ENCODE measurements at regions not wholly inside any gene's neighbourhood (a gene's known extent, or its start where the extent isn't known, plus 50 kb on each side); places are given as distances from the start of the nearest gene placed in this dataset.
A peak's percentile ranks its signal among the peaks of the same experiment; 100 is the strongest.
"Not testable (repeated sequence)": the region's sequence is repeated elsewhere in the genome, so short reads cannot be mapped to it uniquely, and the experiment has no call there.

GRCh38 chr18:10114717-10115463 lies 201.1 kb downstream of the VAPA start:
- no peak for DNase-seq (ENCODE audit: low read depth in 2 of 3, low spot score in 1 of 3)

- DNase-seq (ENCODE audit: low read depth in 2 of 3, low spot score in 1 of 3) = no peak
These were observed 202.8 kb downstream of the VAPA start for GRCh38 chr18:10116574-10116973.

- DNase-seq (ENCODE audit: low read depth in 2 of 3, low spot score in 1 of 3) = no peak
These were observed 205.7 kb downstream of the VAPA start for GRCh38 chr18:10119528-10119927.

DNA sequence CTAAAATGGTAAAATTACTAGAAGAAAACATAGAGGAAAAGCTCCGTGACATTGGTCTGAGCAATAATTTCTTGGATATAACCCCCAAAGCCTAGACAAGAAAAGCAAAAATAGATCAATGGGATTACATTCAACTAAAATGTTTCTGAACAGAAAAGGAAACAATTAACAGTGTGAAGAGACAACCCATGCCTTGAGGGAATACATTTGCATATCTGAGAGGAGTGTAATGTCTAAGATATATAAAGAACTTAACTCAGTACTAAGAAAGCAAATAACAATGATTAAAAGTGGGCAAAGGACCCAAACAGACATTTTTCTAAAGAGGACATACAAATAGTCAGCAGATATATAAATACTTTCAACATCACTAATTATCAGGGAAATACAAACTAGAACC lies 206.2 kb downstream of the VAPA start:
- no peak for DNase-seq (ENCODE audit: low read depth in 2 of 3, low spot score in 1 of 3)

DNA sequence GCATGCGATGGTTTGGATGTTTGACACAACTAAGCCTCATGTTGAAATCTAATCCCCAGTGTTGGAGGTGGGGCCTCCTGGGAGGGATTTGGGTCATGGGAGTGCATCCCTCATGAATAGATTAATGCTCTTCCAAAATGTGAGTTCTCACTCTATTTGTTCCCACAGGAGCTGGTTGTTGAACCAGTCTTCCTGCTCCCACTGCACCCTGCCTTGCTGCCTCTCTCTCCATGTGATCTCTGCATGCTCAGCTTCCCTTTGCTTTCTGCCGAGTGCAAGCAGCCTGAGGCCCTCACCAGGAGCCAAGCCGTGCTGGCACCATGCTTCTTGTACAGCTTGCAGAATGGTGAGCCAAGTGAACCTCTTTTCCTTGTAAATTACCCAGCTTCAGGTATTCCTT lies 206.8 kb downstream of the VAPA start:
- no peak for DNase-seq (ENCODE audit: low read depth in 2 of 3, low spot score in 1 of 3)

GRCh38 chr18:10121028-10121427 lies 207.2 kb downstream of the VAPA start:
- DNase-seq (ENCODE audit: low read depth in 2 of 3, low spot score in 1 of 3) = no peak

GRCh38 chr18:10121786-10122515 lies 208.1 kb downstream of the VAPA start:
- no peak for DNase-seq (ENCODE audit: low read depth in 2 of 3, low spot score in 1 of 3)

- peak in 1 of 3 donors; percentile 14 for DNase-seq (ENCODE audit: low read depth in 2 of 3, low spot score in 1 of 3)
These were observed 209.5 kb downstream of the VAPA start for GRCh38 chr18:10122988-10123950.

GRCh38 chr18:10124071-10124470 lies 210.3 kb downstream of the VAPA start:
- no peak for DNase-seq (ENCODE audit: low read depth in 2 of 3, low spot score in 1 of 3)

GRCh38 chr18:10124557-10124956 lies 210.7 kb downstream of the VAPA start:
- no peak for DNase-seq (ENCODE audit: low read depth in 2 of 3, low spot score in 1 of 3)

DNA sequence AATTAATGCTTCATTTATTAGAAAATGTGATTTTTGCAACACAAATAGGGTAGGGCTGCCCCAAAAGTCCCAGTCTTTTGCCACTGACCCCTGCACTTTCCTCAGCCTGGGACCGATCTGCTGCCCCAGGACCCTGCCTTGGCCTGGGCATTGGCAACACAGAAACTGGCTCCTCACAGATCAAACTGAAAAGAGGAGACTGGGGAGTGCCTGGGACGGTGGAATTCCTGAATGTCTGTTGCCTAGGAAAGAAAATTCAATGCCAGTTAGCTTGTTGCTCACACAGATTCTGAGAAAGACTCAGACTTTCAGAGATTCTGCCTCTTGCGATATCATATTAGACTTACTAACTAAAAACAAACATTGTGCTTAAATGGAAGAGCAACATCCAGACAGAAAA lies 211.2 kb downstream of the VAPA start:
- DNase-seq (ENCODE audit: low read depth in 2 of 3, low spot score in 1 of 3) = no peak

GRCh38 chr18:10127729-10128128 lies 213.9 kb downstream of the VAPA start:
- DNase-seq (ENCODE audit: low read depth in 2 of 3, low spot score in 1 of 3) = no peak

DNA sequence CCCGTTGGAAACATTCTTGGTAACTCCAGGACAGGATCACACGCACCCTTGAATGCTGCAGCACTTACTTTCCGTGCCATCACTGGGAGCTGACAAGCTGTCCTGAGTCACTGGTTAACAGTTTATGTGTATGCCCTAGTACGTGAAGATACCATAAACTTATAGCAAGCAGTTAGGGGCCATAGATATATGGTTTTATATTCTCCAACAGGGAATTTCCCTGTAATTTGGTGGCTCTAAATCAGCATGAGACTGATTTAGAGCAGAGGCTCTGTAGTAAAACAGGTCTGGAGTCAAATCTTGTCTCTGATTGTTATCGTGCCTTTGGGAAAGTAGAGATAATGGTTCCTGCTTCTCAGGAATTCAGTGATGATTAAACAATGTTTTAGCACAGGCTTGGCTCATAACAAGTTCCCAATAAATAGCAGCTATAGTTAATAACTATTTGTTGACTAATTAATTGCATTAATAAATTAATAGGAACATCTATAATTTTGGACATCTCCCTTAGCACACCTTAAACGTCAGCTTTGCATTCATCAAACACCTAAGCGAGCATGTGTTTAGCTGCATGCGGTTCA lies 215.2 kb downstream of the VAPA start:
- no peak for DNase-seq (ENCODE audit: low read depth in 2 of 3, low spot score in 1 of 3)

- DNase-seq (ENCODE audit: low read depth in 2 of 3, low spot score in 1 of 3) = no peak
These were observed 216.8 kb downstream of the VAPA start for GRCh38 chr18:10130606-10131005.

DNA sequence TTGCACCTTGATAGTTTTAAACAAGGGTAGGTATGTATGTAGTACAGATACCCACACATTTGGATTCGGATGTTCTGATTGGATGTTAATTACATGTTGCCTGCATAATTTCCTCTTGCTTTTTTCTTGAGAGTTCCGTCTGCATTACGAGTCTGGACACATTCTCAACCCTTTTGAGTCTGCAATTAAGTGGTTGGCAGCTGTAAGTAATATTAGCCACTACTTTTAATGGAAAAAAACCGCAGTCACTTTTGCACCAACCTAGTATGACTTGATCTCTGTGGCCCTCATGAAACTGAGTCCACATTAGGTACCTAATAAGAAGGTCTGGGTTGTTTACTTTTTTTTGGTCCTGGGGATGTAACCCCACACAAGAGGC lies 217.3 kb downstream of the VAPA start:
- no peak for DNase-seq (ENCODE audit: low read depth in 2 of 3, low spot score in 1 of 3)

DNA sequence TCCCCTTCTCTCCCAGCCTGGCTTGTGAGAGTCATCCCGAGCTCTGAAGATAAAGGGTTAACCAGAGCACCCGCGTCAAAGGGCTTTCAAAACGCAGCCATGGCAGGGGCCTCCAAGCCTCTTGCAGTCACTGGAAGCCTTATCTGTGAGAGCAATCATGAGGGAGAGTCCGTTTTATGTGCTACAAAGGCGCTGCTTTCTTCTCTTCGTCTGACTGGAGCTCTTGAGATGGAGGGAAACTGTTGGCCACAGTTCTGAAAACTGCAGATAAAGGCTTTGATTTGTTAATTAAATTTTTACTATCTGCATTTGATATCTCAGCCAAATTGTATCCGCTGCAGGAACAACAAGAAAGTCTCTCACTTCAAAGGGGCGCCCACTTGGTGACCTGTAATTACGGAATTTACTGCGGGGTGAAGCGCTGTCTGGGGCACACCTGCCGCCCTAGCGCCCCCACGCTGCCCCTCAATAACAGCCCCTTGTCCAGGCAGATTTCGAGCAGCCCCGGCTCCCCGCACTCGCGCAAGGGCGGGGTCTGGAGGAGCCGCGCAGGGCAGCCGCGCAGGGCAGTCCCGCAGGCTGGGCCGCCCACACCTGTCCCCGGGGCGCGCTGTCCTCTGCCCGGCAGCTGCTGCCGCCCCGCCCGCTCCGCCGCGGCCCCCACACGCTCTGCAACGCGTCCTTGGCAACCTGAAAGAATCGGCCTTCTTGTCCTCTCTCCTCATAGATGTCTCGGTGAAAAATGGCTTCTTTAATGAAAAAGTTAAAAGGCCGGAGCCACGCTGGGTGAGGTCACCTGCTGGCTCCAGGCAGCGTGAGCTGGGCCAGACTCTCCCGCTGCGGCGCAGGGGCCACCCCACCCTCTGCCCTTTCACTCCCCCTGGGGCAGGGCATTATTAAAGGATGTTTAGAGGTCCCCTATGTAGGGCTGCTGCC lies 217.9 kb downstream of the VAPA start:
- no peak for DNase-seq (ENCODE audit: low read depth in 2 of 3, low spot score in 1 of 3)

GRCh38 chr18:10133516-10133915 lies 219.7 kb downstream of the VAPA start:
- DNase-seq (ENCODE audit: low read depth in 2 of 3, low spot score in 1 of 3) = no peak

GRCh38 chr18:10134204-10134603 lies 220.4 kb downstream of the VAPA start:
- no peak for DNase-seq (ENCODE audit: low read depth in 2 of 3, low spot score in 1 of 3)

DNA sequence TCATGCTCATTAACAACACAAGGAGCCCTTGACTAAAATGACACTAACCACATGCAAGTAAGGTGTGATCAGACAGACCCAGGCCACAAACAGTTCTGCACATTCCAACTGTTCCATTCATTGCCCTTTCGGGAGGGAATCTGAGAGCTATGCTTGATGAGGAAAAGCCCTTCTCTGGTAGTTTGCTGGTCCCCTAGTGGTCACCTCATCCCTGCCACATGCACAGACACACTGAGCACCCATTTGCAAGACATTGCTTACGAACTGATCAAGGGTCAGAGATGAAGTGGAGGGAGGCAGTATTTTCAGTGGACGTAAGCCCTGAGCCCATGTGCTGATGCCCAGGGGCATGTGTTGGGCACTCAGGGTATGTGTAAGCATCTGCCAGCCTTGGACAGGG lies 220.9 kb downstream of the VAPA start:
- not testable (repeated sequence) for DNase-seq (ENCODE audit: low read depth in 2 of 3, low spot score in 1 of 3)

GRCh38 chr18:10135302-10135926 lies 221.6 kb downstream of the VAPA start:
- no peak for DNase-seq (ENCODE audit: low read depth in 2 of 3, low spot score in 1 of 3)
